IMR-90 (cell line): ENCODE measurements at regions not wholly inside any gene's neighbourhood (a gene's known extent, or its start where the extent isn't known, plus 50 kb on each side); places are given as distances from the start of the nearest gene placed in this dataset.

ENCODE experiments used
- ATAC-seq: fragments of 200-7000 bp; cut with Tn5 transposase; 2 replicates; pipeline ENCODE4 v1.9.1; 2020; ENCODE audit warnings: low read depth, mild to moderate bottlenecking, moderate library complexity
- BruUV-seq: library from RNA; stranded (reverse); fragments of 400-500 nt; replicated peaks from 2 replicates; lab custom pipeline; 2021; lab: Mats Ljungman, UMichigan
- CTCF ChIA-PET: fragments of 300-600 bp; formaldehyde crosslinking; extraction: SDS; loops from one replicate; lab custom pipeline; 2021; ENCODE audit warnings: antibody characterized with exemption; lab: Yijun Ruan, JAX
- POLR2A ChIA-PET: fragments of 300-600 bp; sonication (Branson Sonifier 250); formaldehyde crosslinking; loops from one replicate; lab custom pipeline; 2022; ENCODE audit warnings: antibody characterized with exemption; ENCODE audit not compliant: unreplicated experiment; lab: Charles Lee
- DNase-seq: peaks from one replicate; pipeline ENCODE4 v3.0.0; 2013
- H2AFZ ChIP-seq: replicated peaks from 2 replicates; pipeline ENCODE3; 2013; ENCODE audit warnings: low read length, mild to moderate bottlenecking; ENCODE audit not compliant: poor library complexity
- H2AK5ac ChIP-seq: 2 replicates; pipeline ENCODE4 v1.6.1; 2013; ENCODE audit warnings: low read depth, low read length, inconsistent platforms
- H2AK9ac ChIP-seq: replicated peaks from 2 replicates; pipeline ENCODE3; 2013; ENCODE audit warnings: mild to moderate bottlenecking, low read depth, low read length, moderate library complexity; ENCODE audit not compliant: poor library complexity
- H2BK120ac ChIP-seq: 2 replicates; pipeline ENCODE4 v1.6.1; 2013; ENCODE audit warnings: low read depth, low read length, inconsistent platforms
- H2BK15ac ChIP-seq: 3 replicates; pipeline ENCODE4 v1.6.1; 2013; ENCODE audit warnings: low read depth, low read length, inconsistent platforms
- H2BK20ac ChIP-seq: 2 replicates; pipeline ENCODE4 v1.6.1; 2013; ENCODE audit warnings: low read depth, mild to moderate bottlenecking, inconsistent platforms, low read length, moderate library complexity
- H2BK5ac ChIP-seq: 2 replicates; pipeline ENCODE4 v1.6.1; 2013; ENCODE audit warnings: mild to moderate bottlenecking, low read depth, low read length, inconsistent platforms; ENCODE audit not compliant: poor library complexity, severe bottlenecking
- H3K14ac ChIP-seq: replicated peaks from 2 replicates; pipeline ENCODE4 v1.6.1; 2013; ENCODE audit warnings: low read depth, low read length, inconsistent platforms
- H3K18ac ChIP-seq: 2 replicates; pipeline ENCODE4 v1.6.1; 2013; ENCODE audit warnings: low read depth, low read length, control low read depth
- H3K23ac ChIP-seq: 2 replicates; pipeline ENCODE4 v1.6.1; 2013; ENCODE audit warnings: low read depth, low read length, inconsistent platforms
- H3K27ac ChIP-seq: 2 replicates; pipeline ENCODE4 v1.5.1; 2013; ENCODE audit warnings: mild to moderate bottlenecking, control low read depth, low read length; ENCODE audit not compliant: insufficient read depth
- H3K27me3 ChIP-seq: 2 replicates; pipeline ENCODE4 v1.6.1; 2013; ENCODE audit warnings: low read length; ENCODE audit not compliant: control insufficient read depth, insufficient read depth
- H3K36me3 ChIP-seq: 2 replicates; pipeline ENCODE4 v1.6.1; 2013; ENCODE audit warnings: low read length, mixed read lengths; ENCODE audit not compliant: control insufficient read depth, insufficient read depth
- H3K4ac ChIP-seq: 2 replicates; pipeline ENCODE4 v1.6.1; 2013; ENCODE audit warnings: low read depth, low read length, inconsistent platforms
- H3K4me1 ChIP-seq: 2 replicates; pipeline ENCODE4 v1.6.1; 2013; ENCODE audit warnings: low read length, mixed read lengths; ENCODE audit not compliant: control insufficient read depth, insufficient read depth
- H3K4me2 ChIP-seq: 2 replicates; pipeline ENCODE4 v1.6.1; 2013; ENCODE audit warnings: low read depth, mild to moderate bottlenecking, control low read depth, low read length, moderate library complexity
- H3K4me3 ChIP-seq: 2 replicates; pipeline ENCODE4 v1.5.1; 2013; ENCODE audit warnings: low read depth, mild to moderate bottlenecking, control low read depth, low read length, moderate library complexity; ENCODE audit not compliant: insufficient read depth
- H3K56ac ChIP-seq: 2 replicates; pipeline ENCODE4 v1.6.1; 2013; ENCODE audit warnings: low read length, inconsistent platforms; ENCODE audit not compliant: insufficient read depth; ENCODE audit errors: extremely low read depth
- H3K79me1 ChIP-seq, 2 experiments: 2 replicates each; pipeline ENCODE4 v1.6.1; 2013; ENCODE audit warnings: low read length in 2 of 2, inconsistent platforms in 1 of 2, low read depth in 1 of 2
- H3K9ac ChIP-seq: 2 replicates; pipeline ENCODE4 v1.6.1; 2013; ENCODE audit warnings: low read depth, low read length, control low read depth
- H3K9me1 ChIP-seq: 2 replicates; pipeline ENCODE4 v1.6.1; 2013; ENCODE audit warnings: low read length, inconsistent platforms; ENCODE audit not compliant: insufficient read depth
- H3K9me3 ChIP-seq: 2 replicates; pipeline ENCODE4 v1.6.1; 2013; ENCODE audit warnings: low read length; ENCODE audit not compliant: control insufficient read depth, insufficient read depth
- H4K20me1 ChIP-seq: 2 replicates; pipeline ENCODE4 v1.6.1; 2013; ENCODE audit warnings: low read length, inconsistent platforms; ENCODE audit not compliant: insufficient read depth
- H4K5ac ChIP-seq: 2 replicates; pipeline ENCODE4 v1.6.1; 2013; ENCODE audit warnings: mild to moderate bottlenecking, low read depth, low read length, control low read depth
- H4K8ac ChIP-seq, 2 experiments: 2 replicates each; pipeline ENCODE4 v1.6.1; 2013; ENCODE audit warnings: low read depth in 2 of 2, low read length in 2 of 2, control low read depth in 1 of 2, inconsistent platforms in 1 of 2
- H4K91ac ChIP-seq: 2 replicates; pipeline ENCODE4 v1.6.1; 2013; ENCODE audit warnings: low read depth, low read length, inconsistent platforms; ENCODE audit not compliant: insufficient read depth
- BHLHE40 ChIP-seq: fragments of 150-350 bp; IDR thresholded peaks from 2 replicates; pipeline ENCODE4 v1.6.1; 2016; ENCODE audit warnings: mild to moderate bottlenecking, low read depth, low read length
- CEBPB ChIP-seq: IDR thresholded peaks from 2 replicates; pipeline ENCODE4 v1.6.1; 2012; ENCODE audit warnings: low read depth, low read length, improper control_type of control experiment
- CHD1 ChIP-seq: IDR thresholded peaks from 2 replicates; pipeline ENCODE4 v1.6.1; 2012; ENCODE audit warnings: low read depth, low read length, improper control_type of control experiment
- FOS ChIP-seq: fragments of 150-350 bp; IDR thresholded peaks from 2 replicates; pipeline ENCODE4 v1.6.1; 2016; ENCODE audit warnings: low read depth, low read length
- MAFK ChIP-seq: IDR thresholded peaks from 2 replicates; pipeline ENCODE4 v1.6.1; 2012; ENCODE audit warnings: low read depth, low read length, improper control_type of control experiment
- MAZ ChIP-seq: IDR thresholded peaks from 2 replicates; pipeline ENCODE4 v1.6.1; 2012; ENCODE audit warnings: low read depth, mild to moderate bottlenecking, low read length, improper control_type of control experiment, moderate library complexity, borderline replicate concordance
- MXI1 ChIP-seq: IDR thresholded peaks from 2 replicates; pipeline ENCODE4 v1.6.1; 2012; ENCODE audit warnings: low read depth, mild to moderate bottlenecking, low read length, moderate library complexity, borderline replicate concordance
- NFE2L2 ChIP-seq: fragments of 150-350 bp; IDR thresholded peaks from 2 replicates; pipeline ENCODE4 v1.6.1; 2016; ENCODE audit warnings: low read depth, mild to moderate bottlenecking, low read length
- RAD21 ChIP-seq: IDR thresholded peaks from 2 replicates; pipeline ENCODE4 v1.6.1; 2012; ENCODE audit warnings: low read length, improper control_type of control experiment
- RCOR1 ChIP-seq: IDR thresholded peaks from 2 replicates; pipeline ENCODE4 v1.6.1; 2012; ENCODE audit warnings: mild to moderate bottlenecking, low read length, improper control_type of control experiment; ENCODE audit not compliant: insufficient replicate concordance
- RFX5 ChIP-seq: IDR thresholded peaks from 2 replicates; pipeline ENCODE4 v1.8.0; 2012; ENCODE audit warnings: low read depth, mild to moderate bottlenecking, low read length, moderate library complexity
- SMC3 ChIP-seq: fragments of 150-350 bp; IDR thresholded peaks from 2 replicates; pipeline ENCODE4 v1.6.1; 2016; ENCODE audit warnings: low read depth, mild to moderate bottlenecking, antibody characterized with exemption, low read length, moderate library complexity
- WGBS, 2 experiments: methylation state at CpG; one replicate each; pipeline versions ENCODE4 v1.1.5 to v1.1.7; 2013; ENCODE audit warnings: missing lambda C conversion rate in 2 of 2; ENCODE audit not compliant: insufficient read length in 1 of 2; ENCODE audit errors: extremely low coverage in 2 of 2; 5-methylcytosine and 5-hydroxymethylcytosine counted together
- dilution Hi-C: fragments of 300-500 bp; cut with HindIII; formaldehyde crosslinking; loops from one replicate; pipeline ENCODE4 v1.14.3; 2018; ENCODE audit warnings: low sequenced_read_pairs; ENCODE audit not compliant: unreplicated experiment
- in situ Hi-C: fragments of 300-500 bp; cut with MboI; formaldehyde crosslinking; loops from 3 replicates; pipeline ENCODE4 v1.14.3; 2019; ENCODE audit warnings: low sequenced_read_pairs, inconsistent platforms, mixed read lengths
- intact Hi-C: fragments of 100-400 bp; cut with micrococcal nuclease; formaldehyde crosslinking; loops from 2 replicates; pipeline ENCODE4 v1.10.0; 2022
- TF ChIP-seq, protein P1 (sequence below): fragments of 150-350 bp; IDR thresholded peaks from 2 replicates; pipeline ENCODE4 v1.6.1; 2016; ENCODE audit warnings: low read depth, mild to moderate bottlenecking, low read length, moderate library complexity, borderline replicate concordance
- TF ChIP-seq, protein P2 (sequence below): fragments of 150-350 bp; IDR thresholded peaks from 2 replicates; pipeline ENCODE4 v1.6.1; 2017; ENCODE audit warnings: mild to moderate bottlenecking, antibody characterized with exemption, low read length, low read depth

DNA sequence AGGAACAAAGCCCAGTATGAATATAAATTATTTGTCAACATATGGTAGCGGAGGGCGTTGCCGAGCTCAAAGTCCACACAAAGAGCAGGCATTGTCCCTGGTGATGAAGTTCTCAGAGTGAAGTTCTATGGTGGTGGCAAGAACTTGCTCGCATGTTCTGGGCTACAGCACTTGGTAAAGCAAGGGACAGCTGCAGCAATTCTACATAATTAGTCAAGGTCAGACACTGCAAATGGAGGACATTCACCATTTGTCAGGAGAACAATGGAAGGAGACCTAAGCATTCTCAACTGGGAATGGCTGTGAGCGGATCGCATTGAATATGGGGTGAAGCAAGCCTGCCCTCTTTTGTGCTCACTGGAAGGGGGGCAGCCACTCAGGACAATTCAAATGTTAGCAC lies 503.8 kb upstream of the ADAMTS16 start:
- Histone ChIP-seq H3K4me1 (no peaks in the 10 kb centered on the region), H4K5ac (no peak overlapping the region), H2AK5ac (no peak overlapping the region), H3K27ac (no peak overlapping the region), H3K14ac (no peak overlapping the region), H3K36me3 (no peaks in the 10 kb centered on the region), H3K18ac (no peak overlapping the region), H3K23ac (no peak overlapping the region), H3K79me1 (no peaks in the 10 kb centered on the region), H3K9me1 (no peaks in the 10 kb centered on the region), H3K56ac (no peak overlapping the region), H2AK9ac (no peak overlapping the region), H3K9me3 (peaks cover 12% of the 10 kb centered on the region), H3K27me3 (no peaks in the 10 kb centered on the region), H2BK5ac (no peak overlapping the region), H2BK20ac (no peak overlapping the region), H3K4me3 (no peak overlapping the region), H2BK120ac (no peak overlapping the region), H4K91ac (no peak overlapping the region), H4K20me1 (no peaks in the 10 kb centered on the region), H2BK15ac (no peak overlapping the region), H3K9ac (no peak overlapping the region), H4K8ac (no peak overlapping the region), H3K4ac (no peak overlapping the region), H2AFZ (no peak overlapping the region), H3K4me2 (no peak overlapping the region)
- TF ChIP-seq, protein P1, sequence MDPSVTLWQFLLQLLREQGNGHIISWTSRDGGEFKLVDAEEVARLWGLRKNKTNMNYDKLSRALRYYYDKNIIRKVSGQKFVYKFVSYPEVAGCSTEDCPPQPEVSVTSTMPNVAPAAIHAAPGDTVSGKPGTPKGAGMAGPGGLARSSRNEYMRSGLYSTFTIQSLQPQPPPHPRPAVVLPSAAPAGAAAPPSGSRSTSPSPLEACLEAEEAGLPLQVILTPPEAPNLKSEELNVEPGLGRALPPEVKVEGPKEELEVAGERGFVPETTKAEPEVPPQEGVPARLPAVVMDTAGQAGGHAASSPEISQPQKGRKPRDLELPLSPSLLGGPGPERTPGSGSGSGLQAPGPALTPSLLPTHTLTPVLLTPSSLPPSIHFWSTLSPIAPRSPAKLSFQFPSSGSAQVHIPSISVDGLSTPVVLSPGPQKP, result no peak
- no peak for TF ChIP-seq MAFK
- TF ChIP-seq RCOR1, result no peak
- no peak for TF ChIP-seq CEBPB
- no peak for TF ChIP-seq RFX5
- no peak for TF ChIP-seq CHD1
- no peak for TF ChIP-seq NFE2L2
- TF ChIP-seq, protein P2, sequence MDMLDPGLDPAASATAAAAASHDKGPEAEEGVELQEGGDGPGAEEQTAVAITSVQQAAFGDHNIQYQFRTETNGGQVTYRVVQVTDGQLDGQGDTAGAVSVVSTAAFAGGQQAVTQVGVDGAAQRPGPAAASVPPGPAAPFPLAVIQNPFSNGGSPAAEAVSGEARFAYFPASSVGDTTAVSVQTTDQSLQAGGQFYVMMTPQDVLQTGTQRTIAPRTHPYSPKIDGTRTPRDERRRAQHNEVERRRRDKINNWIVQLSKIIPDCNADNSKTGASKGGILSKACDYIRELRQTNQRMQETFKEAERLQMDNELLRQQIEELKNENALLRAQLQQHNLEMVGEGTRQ, result no peak
- no peak for TF ChIP-seq RAD21
- TF ChIP-seq SMC3, result no peak
- TF ChIP-seq MXI1, result no peak
- TF ChIP-seq BHLHE40, result no peak
- no peak for TF ChIP-seq FOS
- no peak for TF ChIP-seq MAZ
- BruUV-seq, result no TSS peak
- POLR2A ChIA-PET, result no interaction called here
- CTCF ChIA-PET, result no interaction called here
- ATAC-seq, result no peak
- no CpG with 5 or more reads among the region's 6 CpGs for WGBS, 2 experiments
- intact Hi-C loops (loop anchor here (10.0 kb wide), 1 partner anchor 1148 kb away; no protein-coding TSS in a partner anchor), in situ Hi-C loops (no loop called here), dilution Hi-C loops (no loop called here)
- no peak for DNase-seq
